ENCODE measurements at regions not wholly inside any gene's neighbourhood (a gene's known extent, or its start where the extent isn't known, plus 50 kb on each side); places are given as distances from the start of the nearest gene placed in this dataset.
A peak's percentile ranks its signal among the peaks of the same experiment; 100 is the strongest.
"Not testable (repeated sequence)": the region's sequence is repeated elsewhere in the genome, so short reads cannot be mapped to it uniquely, and the experiment has no call there.

- no peak for DNase-seq (ENCODE audit: low read depth, low spot score)
These were observed 256.5 kb downstream of the SEC61B start for GRCh38 chr9:99478469-99479027.

- DNase-seq (ENCODE audit: low read depth, low spot score): no peak
These were observed 257.8 kb downstream of the SEC61B start for GRCh38 chr9:99479929-99480328.

- DNase-seq (ENCODE audit: low read depth, low spot score): peak; percentile 17
These were observed 263.4 kb downstream of the SEC61B start for GRCh38 chr9:99485459-99485858.

- no peak for DNase-seq (ENCODE audit: low read depth, low spot score)
These were observed 264.6 kb downstream of the SEC61B start for GRCh38 chr9:99486684-99487083.

GRCh38 chr9:99488131-99489059 lies 266.3 kb downstream of the SEC61B start:
- no peak for DNase-seq (ENCODE audit: low read depth, low spot score)

- DNase-seq (ENCODE audit: low read depth, low spot score): peak; percentile 65
These were observed 267.0 kb downstream of the SEC61B start for GRCh38 chr9:99489060-99489413.

- peak; percentile 43 for DNase-seq (ENCODE audit: low read depth, low spot score)
These were observed 268.6 kb downstream of the SEC61B start for GRCh38 chr9:99490729-99491128.

GRCh38 chr9:99491408-99492158 lies 269.5 kb downstream of the SEC61B start:
- DNase-seq (ENCODE audit: low read depth, low spot score): no peak

GRCh38 chr9:99497641-99498040 lies 275.6 kb downstream of the SEC61B start:
- DNase-seq (ENCODE audit: low read depth, low spot score): no peak

- not testable (repeated sequence) for DNase-seq (ENCODE audit: low read depth, low spot score)
These were observed 276.9 kb downstream of the SEC61B start for GRCh38 chr9:99498979-99499378.

- DNase-seq (ENCODE audit: low read depth, low spot score): no peak
These were observed 283.9 kb downstream of the SEC61B start for GRCh38 chr9:99505936-99506335.

- DNase-seq (ENCODE audit: low read depth, low spot score): no peak
These were observed 284.8 kb downstream of the SEC61B start for GRCh38 chr9:99506747-99507348.

GRCh38 chr9:99509065-99509745 lies 287.1 kb downstream of the SEC61B start:
- DNase-seq (ENCODE audit: low read depth, low spot score): no peak

GRCh38 chr9:99509900-99510535 lies 287.9 kb downstream of the SEC61B start:
- no peak for DNase-seq (ENCODE audit: low read depth, low spot score)

- no peak for DNase-seq (ENCODE audit: low read depth, low spot score)
These were observed 289.6 kb downstream of the SEC61B start for GRCh38 chr9:99511723-99512122.

GRCh38 chr9:99513441-99514112 lies 291.5 kb downstream of the SEC61B start:
- no peak for DNase-seq (ENCODE audit: low read depth, low spot score)

GRCh38 chr9:99515093-99515492 lies 293.0 kb downstream of the SEC61B start:
- DNase-seq (ENCODE audit: low read depth, low spot score): no peak

GRCh38 chr9:99515895-99516656 lies 294.0 kb downstream of the SEC61B start:
- DNase-seq (ENCODE audit: low read depth, low spot score): no peak

GRCh38 chr9:99516657-99517049 lies 294.6 kb downstream of the SEC61B start:
- DNase-seq (ENCODE audit: low read depth, low spot score): no peak

- no peak for DNase-seq (ENCODE audit: low read depth, low spot score)
These were observed 297.8 kb upstream of the NR4A3 start for GRCh38 chr9:99523838-99524237.

Measured in astrocyte of the hippocampus (primary cell).